ENCODE measurements at regions not wholly inside any gene's neighbourhood (a gene's known extent, or its start where the extent isn't known, plus 50 kb on each side); places are given as distances from the start of the nearest gene placed in this dataset.

DNA sequence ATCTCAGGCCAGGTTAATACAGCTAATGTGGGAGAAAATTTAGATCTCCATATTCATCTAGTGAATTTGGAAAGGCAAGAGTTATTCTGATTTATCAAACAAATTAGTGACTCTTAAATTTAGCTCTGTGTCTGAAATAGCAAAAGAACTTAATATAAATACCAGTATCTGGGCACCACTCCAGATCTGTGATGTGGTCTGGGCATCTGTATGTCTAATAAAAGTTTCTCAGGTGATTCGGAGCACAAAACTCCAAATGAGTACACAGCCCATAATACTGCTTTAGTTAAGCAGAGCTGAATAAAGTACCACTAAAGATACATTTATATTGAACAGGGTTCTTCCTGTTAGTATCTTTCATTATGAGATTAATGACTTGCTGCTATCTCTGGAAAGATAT, 261.4 kb downstream of the BAMBI start:
- no peak for TF ChIP-seq EZH2 (IDR thresholded peaks at IDR 0.05)
- TF ChIP-seq, protein P1, sequence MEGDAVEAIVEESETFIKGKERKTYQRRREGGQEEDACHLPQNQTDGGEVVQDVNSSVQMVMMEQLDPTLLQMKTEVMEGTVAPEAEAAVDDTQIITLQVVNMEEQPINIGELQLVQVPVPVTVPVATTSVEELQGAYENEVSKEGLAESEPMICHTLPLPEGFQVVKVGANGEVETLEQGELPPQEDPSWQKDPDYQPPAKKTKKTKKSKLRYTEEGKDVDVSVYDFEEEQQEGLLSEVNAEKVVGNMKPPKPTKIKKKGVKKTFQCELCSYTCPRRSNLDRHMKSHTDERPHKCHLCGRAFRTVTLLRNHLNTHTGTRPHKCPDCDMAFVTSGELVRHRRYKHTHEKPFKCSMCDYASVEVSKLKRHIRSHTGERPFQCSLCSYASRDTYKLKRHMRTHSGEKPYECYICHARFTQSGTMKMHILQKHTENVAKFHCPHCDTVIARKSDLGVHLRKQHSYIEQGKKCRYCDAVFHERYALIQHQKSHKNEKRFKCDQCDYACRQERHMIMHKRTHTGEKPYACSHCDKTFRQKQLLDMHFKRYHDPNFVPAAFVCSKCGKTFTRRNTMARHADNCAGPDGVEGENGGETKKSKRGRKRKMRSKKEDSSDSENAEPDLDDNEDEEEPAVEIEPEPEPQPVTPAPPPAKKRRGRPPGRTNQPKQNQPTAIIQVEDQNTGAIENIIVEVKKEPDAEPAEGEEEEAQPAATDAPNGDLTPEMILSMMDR (IDR thresholded peaks at IDR 0.05), result no peak
- no peak for TF ChIP-seq EZH2phosphoT487 (IDR thresholded peaks at IDR 0.05)

Measured in neural progenitor cell (in vitro differentiated cells).